ENCODE measurements at regions not wholly inside any gene's neighbourhood (a gene's known extent, or its start where the extent isn't known, plus 50 kb on each side); places are given as distances from the start of the nearest gene placed in this dataset.
"Not testable (repeated sequence)": the region's sequence is repeated elsewhere in the genome, so short reads cannot be mapped to it uniquely, and the experiment has no call there.

DNA sequence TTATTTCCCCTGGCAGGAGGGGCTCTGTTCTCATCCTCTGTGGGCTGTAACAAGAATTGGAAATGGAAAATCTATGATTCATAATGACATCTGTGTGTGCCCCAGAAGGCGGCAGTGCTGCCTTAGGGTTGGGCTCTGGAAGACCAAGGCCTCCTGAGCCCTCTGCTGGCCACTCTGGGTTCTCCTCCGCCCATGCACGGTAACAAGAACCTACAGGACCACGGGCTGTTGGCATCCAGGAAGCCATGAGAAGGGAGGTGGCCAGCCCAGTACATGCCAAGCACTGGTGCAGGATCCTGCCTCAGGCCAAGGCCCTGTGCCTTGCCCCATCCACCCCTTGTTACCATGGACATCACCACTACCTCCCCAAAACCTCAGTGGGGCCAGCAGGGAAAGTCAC, 454.2 kb downstream of the TP53TG3F start:
- not testable (repeated sequence) for H3K9me3 Mint-ChIP-seq; H3K27ac Mint-ChIP-seq; H3K36me3 Mint-ChIP-seq (ENCODE audit: low read depth); H3K4me3 Mint-ChIP-seq; H3K4me1 Mint-ChIP-seq; DNase-seq; H3K27me3 Mint-ChIP-seq (ENCODE audit: low read depth, poor library complexity)

DNA sequence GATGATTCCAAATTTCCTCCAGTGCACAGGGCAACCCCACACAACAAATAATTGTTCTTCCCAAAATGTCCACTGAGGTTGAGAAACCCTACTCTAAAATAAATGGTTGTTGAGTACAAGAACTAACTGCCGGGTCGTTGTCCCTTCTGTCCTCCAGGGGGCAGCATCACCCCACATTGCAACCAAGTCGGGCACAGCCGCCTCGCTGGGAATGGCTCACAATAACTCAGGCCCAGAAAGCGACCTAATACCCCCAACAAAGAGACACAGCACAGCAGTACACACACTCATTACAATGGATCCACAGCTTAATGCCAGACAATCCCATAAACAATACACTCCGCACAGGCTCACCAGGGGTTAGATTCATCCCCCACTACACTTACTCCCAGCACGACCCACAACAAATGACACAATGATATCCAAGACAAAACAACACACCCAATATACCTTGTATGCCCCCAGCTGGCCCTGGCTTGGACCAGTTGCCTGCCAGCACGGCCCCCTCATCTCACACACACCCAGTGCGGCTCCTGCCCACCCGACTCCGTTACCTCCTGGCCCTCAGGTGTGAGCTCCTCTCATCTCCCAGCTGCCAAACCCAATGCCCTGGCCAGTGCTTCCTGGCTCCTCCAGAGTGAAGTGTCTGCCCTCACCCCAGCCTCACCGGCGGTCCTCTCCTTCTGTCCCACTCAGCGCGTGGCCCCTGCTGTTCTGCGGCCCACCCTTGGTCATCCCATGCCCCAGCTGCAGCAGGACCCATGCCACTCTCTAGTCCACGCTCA, 461.5 kb downstream of the TP53TG3F start:
- H3K4me3 Mint-ChIP-seq; H3K4me1 Mint-ChIP-seq; H3K27ac Mint-ChIP-seq; DNase-seq; H3K36me3 Mint-ChIP-seq (ENCODE audit: low read depth); H3K27me3 Mint-ChIP-seq (ENCODE audit: low read depth, poor library complexity): not testable (repeated sequence)
- H3K9me3 Mint-ChIP-seq: peaks cover 10% of the 10 kb centered on the region

GRCh38 chr16:33922914-33923313, 463.5 kb downstream of the TP53TG3F start:
- DNase-seq; H3K4me1 Mint-ChIP-seq; H3K27ac Mint-ChIP-seq; H3K27me3 Mint-ChIP-seq (ENCODE audit: low read depth, poor library complexity); H3K36me3 Mint-ChIP-seq (ENCODE audit: low read depth); H3K4me3 Mint-ChIP-seq: not testable (repeated sequence)
- peaks cover 10% of the 10 kb centered on the region for H3K9me3 Mint-ChIP-seq

- H3K9me3 Mint-ChIP-seq: not testable (repeated sequence)
Observed at GRCh38 chr16:33928026-33928425, 468.6 kb downstream of the TP53TG3F start.

GRCh38 chr16:33932191-33932590, 472.8 kb downstream of the TP53TG3F start:
- not testable (repeated sequence) for H3K4me1 Mint-ChIP-seq; H3K4me3 Mint-ChIP-seq; H3K27me3 Mint-ChIP-seq (ENCODE audit: low read depth, poor library complexity); H3K9me3 Mint-ChIP-seq; H3K36me3 Mint-ChIP-seq (ENCODE audit: low read depth); H3K27ac Mint-ChIP-seq; DNase-seq

More at GRCh38 chr16:33928026-33928425, 468.6 kb downstream of the TP53TG3F start:
- not testable (repeated sequence) for H3K27ac Mint-ChIP-seq; H3K36me3 Mint-ChIP-seq (ENCODE audit: low read depth); H3K4me3 Mint-ChIP-seq; H3K4me1 Mint-ChIP-seq; H3K27me3 Mint-ChIP-seq (ENCODE audit: low read depth, poor library complexity); DNase-seq

- not testable (repeated sequence) for H3K9me3 Mint-ChIP-seq; H3K27ac Mint-ChIP-seq; H3K27me3 Mint-ChIP-seq (ENCODE audit: low read depth, poor library complexity); H3K4me1 Mint-ChIP-seq; DNase-seq; H3K4me3 Mint-ChIP-seq; H3K36me3 Mint-ChIP-seq (ENCODE audit: low read depth)
Observed at GRCh38 chr16:33933039-33933438, 473.6 kb downstream of the TP53TG3F start.

- H3K27me3 Mint-ChIP-seq (ENCODE audit: low read depth, poor library complexity); H3K4me1 Mint-ChIP-seq; H3K36me3 Mint-ChIP-seq (ENCODE audit: low read depth); H3K4me3 Mint-ChIP-seq; H3K9me3 Mint-ChIP-seq; H3K27ac Mint-ChIP-seq; DNase-seq: not testable (repeated sequence)
Observed at GRCh38 chr16:33935766-33936165, 476.4 kb downstream of the TP53TG3F start.

GRCh38 chr16:33938097-33938496, 478.7 kb downstream of the TP53TG3F start:
- DNase-seq; H3K27me3 Mint-ChIP-seq (ENCODE audit: low read depth, poor library complexity); H3K9me3 Mint-ChIP-seq; H3K36me3 Mint-ChIP-seq (ENCODE audit: low read depth); H3K4me1 Mint-ChIP-seq; H3K4me3 Mint-ChIP-seq; H3K27ac Mint-ChIP-seq: not testable (repeated sequence)

- DNase-seq; H3K9me3 Mint-ChIP-seq; H3K27me3 Mint-ChIP-seq (ENCODE audit: low read depth, poor library complexity); H3K36me3 Mint-ChIP-seq (ENCODE audit: low read depth); H3K4me3 Mint-ChIP-seq; H3K27ac Mint-ChIP-seq; H3K4me1 Mint-ChIP-seq: not testable (repeated sequence)
Observed at GRCh38 chr16:33961536-33961935, 502.1 kb downstream of the TP53TG3F start.

GRCh38 chr16:33965534-33965933, 506.1 kb downstream of the TP53TG3F start:
- not testable (repeated sequence) for H3K36me3 Mint-ChIP-seq (ENCODE audit: low read depth); H3K9me3 Mint-ChIP-seq; H3K27ac Mint-ChIP-seq; DNase-seq; H3K27me3 Mint-ChIP-seq (ENCODE audit: low read depth, poor library complexity); H3K4me3 Mint-ChIP-seq; H3K4me1 Mint-ChIP-seq

GRCh38 chr16:33966855-33967254, 507.4 kb downstream of the TP53TG3F start:
- H3K4me1 Mint-ChIP-seq; H3K9me3 Mint-ChIP-seq; H3K4me3 Mint-ChIP-seq; H3K27ac Mint-ChIP-seq; DNase-seq; H3K27me3 Mint-ChIP-seq (ENCODE audit: low read depth, poor library complexity); H3K36me3 Mint-ChIP-seq (ENCODE audit: low read depth): not testable (repeated sequence)

- not testable (repeated sequence) for H3K4me1 Mint-ChIP-seq; H3K36me3 Mint-ChIP-seq (ENCODE audit: low read depth); H3K4me3 Mint-ChIP-seq; H3K27ac Mint-ChIP-seq; DNase-seq; H3K9me3 Mint-ChIP-seq; H3K27me3 Mint-ChIP-seq (ENCODE audit: low read depth, poor library complexity)
Observed at GRCh38 chr16:33974557-33974956, 515.1 kb downstream of the TP53TG3F start.

GRCh38 chr16:33975744-33976143, 516.3 kb downstream of the TP53TG3F start:
- not testable (repeated sequence) for H3K27me3 Mint-ChIP-seq (ENCODE audit: low read depth, poor library complexity); H3K27ac Mint-ChIP-seq; DNase-seq; H3K36me3 Mint-ChIP-seq (ENCODE audit: low read depth); H3K4me3 Mint-ChIP-seq; H3K9me3 Mint-ChIP-seq; H3K4me1 Mint-ChIP-seq

DNA sequence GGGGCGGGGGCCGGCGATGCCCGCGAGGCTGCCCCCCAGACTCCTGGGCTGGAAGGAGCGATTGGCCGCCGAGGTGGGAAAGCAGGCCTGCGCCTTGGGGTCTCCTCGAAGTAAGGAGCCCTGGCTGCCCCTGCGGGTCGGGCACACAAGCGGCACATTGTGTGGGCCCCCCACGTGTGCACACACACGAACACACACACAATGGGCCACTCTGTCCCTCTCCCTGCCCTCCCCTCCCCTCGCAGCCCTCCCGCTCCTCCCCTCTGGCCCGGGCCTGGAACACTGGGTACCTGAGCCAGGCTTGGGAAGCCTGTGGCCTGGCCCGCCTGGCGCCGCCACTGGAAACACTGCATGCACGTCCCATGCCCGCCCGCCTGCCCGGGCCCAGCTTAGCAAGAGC, 517.1 kb downstream of the TP53TG3F start:
- not testable (repeated sequence) for H3K4me1 Mint-ChIP-seq; H3K27me3 Mint-ChIP-seq (ENCODE audit: low read depth, poor library complexity); H3K9me3 Mint-ChIP-seq; H3K36me3 Mint-ChIP-seq (ENCODE audit: low read depth); DNase-seq; H3K4me3 Mint-ChIP-seq; H3K27ac Mint-ChIP-seq

- DNase-seq; H3K36me3 Mint-ChIP-seq (ENCODE audit: low read depth); H3K27ac Mint-ChIP-seq; H3K4me1 Mint-ChIP-seq; H3K9me3 Mint-ChIP-seq; H3K4me3 Mint-ChIP-seq; H3K27me3 Mint-ChIP-seq (ENCODE audit: low read depth, poor library complexity): not testable (repeated sequence)
Observed at GRCh38 chr16:33978784-33979183, 519.4 kb downstream of the TP53TG3F start.

Data from nephron progenitor cell (in vitro differentiated cells).